Neural progenitor cell (in vitro differentiated cells): ENCODE measurements at regions not wholly inside any gene's neighbourhood (a gene's known extent, or its start where the extent isn't known, plus 50 kb on each side); places are given as distances from the start of the nearest gene placed in this dataset.

Experiments used
- EZH2 ChIP-seq: fragments of 200-600 bp; sonication (generic); IDR thresholded peaks from 2 replicates; pipeline ENCODE4 v1.6.1; 2017; ENCODE audit warnings: antibody characterized with exemption, mild to moderate bottlenecking, moderate library complexity
- EZH2phosphoT487 ChIP-seq: fragments of 200-600 bp; sonication (generic); IDR thresholded peaks from 2 replicates; pipeline ENCODE4 v1.6.1; 2017; ENCODE audit warnings: antibody characterized with exemption
- TF ChIP-seq, protein P1 (sequence below): fragments of 200-600 bp; sonication (generic); IDR thresholded peaks from 2 replicates; pipeline ENCODE4 v1.5.1; 2017; ENCODE audit warnings: antibody characterized with exemption, mild to moderate bottlenecking

DNA sequence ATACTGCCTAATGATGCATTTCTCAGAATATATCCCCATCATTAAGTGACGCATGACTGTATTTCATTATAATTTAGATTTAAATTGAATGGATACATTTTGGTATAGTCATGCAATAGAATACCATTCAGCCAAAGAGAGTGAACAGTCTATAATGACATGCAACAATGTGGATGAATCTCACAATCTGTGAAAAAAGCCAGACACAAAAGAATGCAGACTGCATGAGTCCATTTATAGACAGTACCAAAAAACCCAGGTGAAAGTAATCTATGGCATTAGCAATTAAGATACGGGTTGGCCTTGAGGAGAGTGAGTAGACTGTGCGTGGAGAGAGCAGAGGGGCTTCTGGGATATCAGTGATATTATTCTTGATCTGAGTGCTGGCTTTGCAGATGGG is 239.7 kb upstream of the PGRMC2 start:
- no peak for TF ChIP-seq EZH2phosphoT487
- TF ChIP-seq, protein P1, sequence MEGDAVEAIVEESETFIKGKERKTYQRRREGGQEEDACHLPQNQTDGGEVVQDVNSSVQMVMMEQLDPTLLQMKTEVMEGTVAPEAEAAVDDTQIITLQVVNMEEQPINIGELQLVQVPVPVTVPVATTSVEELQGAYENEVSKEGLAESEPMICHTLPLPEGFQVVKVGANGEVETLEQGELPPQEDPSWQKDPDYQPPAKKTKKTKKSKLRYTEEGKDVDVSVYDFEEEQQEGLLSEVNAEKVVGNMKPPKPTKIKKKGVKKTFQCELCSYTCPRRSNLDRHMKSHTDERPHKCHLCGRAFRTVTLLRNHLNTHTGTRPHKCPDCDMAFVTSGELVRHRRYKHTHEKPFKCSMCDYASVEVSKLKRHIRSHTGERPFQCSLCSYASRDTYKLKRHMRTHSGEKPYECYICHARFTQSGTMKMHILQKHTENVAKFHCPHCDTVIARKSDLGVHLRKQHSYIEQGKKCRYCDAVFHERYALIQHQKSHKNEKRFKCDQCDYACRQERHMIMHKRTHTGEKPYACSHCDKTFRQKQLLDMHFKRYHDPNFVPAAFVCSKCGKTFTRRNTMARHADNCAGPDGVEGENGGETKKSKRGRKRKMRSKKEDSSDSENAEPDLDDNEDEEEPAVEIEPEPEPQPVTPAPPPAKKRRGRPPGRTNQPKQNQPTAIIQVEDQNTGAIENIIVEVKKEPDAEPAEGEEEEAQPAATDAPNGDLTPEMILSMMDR = no peak
- TF ChIP-seq EZH2 = no peak
